GM12878 (cell line): ENCODE measurements at regions not wholly inside any gene's neighbourhood (a gene's known extent, or its start where the extent isn't known, plus 50 kb on each side); places are given as distances from the start of the nearest gene placed in this dataset.

Source experiments
- ATAC-seq: fragments of 200-7000 bp; cut with Tn5 transposase; 3 replicates; pipeline ENCODE4 v1.9.1; 2020; ENCODE audit warnings: mild to moderate bottlenecking, moderate library complexity
- BruUV-seq: library from RNA; stranded (reverse); fragments of 400-500 nt; replicated peaks from 2 replicates; lab custom pipeline; 2021; lab: Mats Ljungman, UMichigan
- CTCF ChIA-PET: fragments of 300-600 bp; sonication (Branson Sonifier 250); formaldehyde crosslinking; extraction: SDS; loops from one replicate; lab custom pipeline; 2021; ENCODE audit warnings: inconsistent platforms; lab: Yijun Ruan, JAX
- POLR2A ChIA-PET: fragments of 350-600 bp; formaldehyde crosslinking; extraction: SDS; loops from one replicate; lab custom pipeline; 2021; ENCODE audit warnings: inconsistent platforms; lab: Charles Lee
- RAD21 ChIA-PET: fragments of 300-600 bp; sonication (Branson Sonifier 250); formaldehyde crosslinking; loops from one replicate; lab custom pipeline; 2023; ENCODE audit warnings: antibody characterized with exemption; ENCODE audit not compliant: unreplicated experiment; lab: Charles Lee
- SMC1A ChIA-PET: fragments of 300-600 bp; sonication (Branson Sonifier 250); formaldehyde crosslinking; loops from one replicate; lab custom pipeline; 2023; ENCODE audit not compliant: unreplicated experiment, uncharacterized antibody; lab: Charles Lee
- DNase-seq: peaks from one replicate; pipeline ENCODE4 v3.0.0-alpha.2; 2011; ENCODE audit warnings: low read depth, low spot score
- FAIRE-seq: peaks from 3 replicates; lab custom pipeline; 2011; peaks lifted over from hg19 to GRCh38; lab: Jason Lieb, UNC
- H2AFZ ChIP-seq: 2 replicates; pipeline ENCODE4 v1.6.0; 2011; ENCODE audit warnings: low read depth, low read length, control low read depth; ENCODE audit not compliant: control insufficient read depth
- H3K27ac ChIP-seq: 2 replicates; pipeline ENCODE4 v1.5.1; 2011; ENCODE audit warnings: control low read depth; ENCODE audit not compliant: control insufficient read depth, insufficient read depth
- H3K27me3 ChIP-seq, 2 experiments: replicated peaks in 1 of 2; 2 replicates each; pipeline versions ENCODE4 v1.6.0 to v1.6.1; 2011; ENCODE audit warnings: low read length in 1 of 2; ENCODE audit not compliant: control insufficient read depth in 2 of 2, insufficient read depth in 2 of 2
- H3K36me3 ChIP-seq, 2 experiments: 2 replicates each; pipeline ENCODE4 v1.5.1; 2011; ENCODE audit warnings: low read length in 1 of 2; ENCODE audit not compliant: control insufficient read depth in 2 of 2, insufficient read depth in 2 of 2
- H3K4me1 ChIP-seq: 2 replicates; pipeline ENCODE4 v1.6.1; 2011; ENCODE audit warnings: mild to moderate bottlenecking, low read length, moderate library complexity, mixed read lengths; ENCODE audit not compliant: control insufficient read depth, insufficient read depth
- H3K4me2 ChIP-seq: 2 replicates; pipeline ENCODE4 v1.6.0; 2011; ENCODE audit warnings: control low read depth; ENCODE audit not compliant: control insufficient read depth, insufficient read depth
- H3K4me3 ChIP-seq: fragments of 200-600 bp; sonication (generic); 2 replicates; pipeline ENCODE4 v1.5.1; 2016
- H3K79me2 ChIP-seq: 2 replicates; pipeline ENCODE4 v1.6.0; 2011; ENCODE audit warnings: low read length; ENCODE audit not compliant: control insufficient read depth, insufficient read depth
- H3K9ac ChIP-seq: 2 replicates; pipeline ENCODE4 v1.8.0; 2011; ENCODE audit warnings: low read length, control low read depth, mixed read lengths; ENCODE audit not compliant: control insufficient read depth, insufficient read depth
- H3K9me3 ChIP-seq: replicated peaks from 3 replicates; pipeline ENCODE4 v1.5.1; 2011; ENCODE audit warnings: mild to moderate bottlenecking, low read length; ENCODE audit not compliant: control insufficient read depth, insufficient read depth
- H4K20me1 ChIP-seq: 2 replicates; pipeline ENCODE4 v1.6.0; 2011; ENCODE audit not compliant: control insufficient read depth, insufficient read depth
- BCL11A ChIP-seq: IDR thresholded peaks from 2 replicates; pipeline ENCODE4 v1.6.1; 2011; ENCODE audit warnings: low read depth, low read length
- FOXK2 ChIP-seq: fragments of 450-650 bp; IDR thresholded peaks from 2 replicates; pipeline ENCODE4 v1.6.1; 2017; ENCODE audit warnings: mild to moderate bottlenecking, moderate library complexity
- HDGF ChIP-seq: fragments of 450-650 bp; IDR thresholded peaks from 2 replicates; pipeline ENCODE4 v1.6.1; 2016; ENCODE audit warnings: antibody characterized with exemption
- JUND ChIP-seq: IDR thresholded peaks from 2 replicates; pipeline ENCODE4 v1.6.1; 2012; ENCODE audit warnings: low read depth, mild to moderate bottlenecking, low read length, improper control_type of control experiment, moderate library complexity
- KAT2A ChIP-seq: conservative IDR thresholded peaks from 2 replicates; pipeline ENCODE4 v1.6.1; 2011; ENCODE audit warnings: low read depth, low read length; ENCODE audit not compliant: control insufficient read depth
- MEF2A ChIP-seq: IDR thresholded peaks from 2 replicates; pipeline ENCODE4 v1.6.1; 2011; ENCODE audit warnings: low read depth, mild to moderate bottlenecking, low read length, moderate library complexity; ENCODE audit not compliant: insufficient read depth
- NR2C1 ChIP-seq: fragments of 450-650 bp; IDR thresholded peaks from 2 replicates; pipeline ENCODE4 v1.6.1; 2017; ENCODE audit warnings: antibody characterized with exemption, mild to moderate bottlenecking, moderate library complexity
- POU2F2 ChIP-seq: IDR thresholded peaks from 3 replicates; pipeline ENCODE4 v1.6.1; 2011; ENCODE audit warnings: low read depth, mild to moderate bottlenecking, low read length, borderline replicate concordance
- RELB ChIP-seq: fragments of 450-650 bp; IDR thresholded peaks from 2 replicates; pipeline ENCODE4 v1.6.1; 2017; ENCODE audit warnings: low read depth, mild to moderate bottlenecking, moderate library complexity
- SRF ChIP-seq, 2 experiments: IDR thresholded peaks; 2 replicates each; pipeline ENCODE4 v1.6.1; 2011; ENCODE audit warnings: low read depth in 2 of 2, low read length in 2 of 2, mild to moderate bottlenecking in 1 of 2, moderate library complexity in 1 of 2
- TBL1XR1 ChIP-seq: IDR thresholded peaks from 2 replicates; pipeline ENCODE4 v1.6.1; 2012; ENCODE audit warnings: low read depth, low read length, improper control_type of control experiment
- ZNF217 ChIP-seq: fragments of 450-650 bp; IDR thresholded peaks from 2 replicates; pipeline ENCODE4 v1.6.1; 2017; ENCODE audit warnings: antibody characterized with exemption, mild to moderate bottlenecking
- ZNF24 ChIP-seq: fragments of 450-650 bp; IDR thresholded peaks from 2 replicates; pipeline ENCODE4 v1.6.1; 2017; ENCODE audit warnings: antibody characterized with exemption, mild to moderate bottlenecking
- WGBS: methylation state at CpG from one replicate; pipeline ENCODE4 v1.1.6; 2016; ENCODE audit warnings: low lambda C conversion rate; ENCODE audit not compliant: insufficient replicate concordance, insufficient coverage; ENCODE audit errors: missing lambda C conversion rate; 5-methylcytosine and 5-hydroxymethylcytosine counted together
- in situ Hi-C: fragments of 300-500 bp; cut with MboI; formaldehyde crosslinking; loops from 9 replicates; pipeline ENCODE4 v1.14.3; 2018; ENCODE audit warnings: mixed read lengths
- intact Hi-C: fragments of 100-400 bp; cut with micrococcal nuclease; formaldehyde crosslinking; loops from one replicate; pipeline ENCODE4 v1.14.2; 2022; ENCODE audit not compliant: unreplicated experiment
- TF ChIP-seq, protein P1 (sequence below): fragments of 450-650 bp; IDR thresholded peaks from 2 replicates; pipeline ENCODE4 v1.6.1; 2016; ENCODE audit warnings: mild to moderate bottlenecking, moderate library complexity, borderline replicate concordance

- Histone ChIP-seq H3K27me3 (no peaks in the 10 kb centered on the region), H4K20me1 (no peaks in the 10 kb centered on the region), H2AFZ (no peak overlapping the region), H3K9me3 (no peaks in the 10 kb centered on the region), H3K27ac (no peak overlapping the region), H3K4me2 (no peak overlapping the region), H3K79me2 (no peaks in the 10 kb centered on the region), H3K9ac (no peak overlapping the region), H3K4me3 (no peak overlapping the region), H3K36me3 (no peaks in the 10 kb centered on the region), H3K4me1 (no peaks in the 10 kb centered on the region)
- no TSS peak for BruUV-seq
- ChIA-PET CTCF (no interaction called here), POLR2A (no interaction called here), RAD21 (no interaction called here), SMC1A (no interaction called here)
- WGBS: 13% methylated on average over 8 of the region's 8 CpGs
- TF ChIP-seq FOXK2 (no peak), RELB (no peak), HDGF (no peak), MEF2A (no peak), KAT2A (no peak), SRF (IDR thresholded peaks at IDR 0.05; ENCODE audit: low read depth in 2 of 2, low read length in 2 of 2) (no peak), JUND (no peak), TBL1XR1 (no peak), NR2C1 (no peak), ZNF217 (no peak), ZNF24 (no peak), BCL11A (no peak), POU2F2 (no peak)
- TF ChIP-seq, protein P1, sequence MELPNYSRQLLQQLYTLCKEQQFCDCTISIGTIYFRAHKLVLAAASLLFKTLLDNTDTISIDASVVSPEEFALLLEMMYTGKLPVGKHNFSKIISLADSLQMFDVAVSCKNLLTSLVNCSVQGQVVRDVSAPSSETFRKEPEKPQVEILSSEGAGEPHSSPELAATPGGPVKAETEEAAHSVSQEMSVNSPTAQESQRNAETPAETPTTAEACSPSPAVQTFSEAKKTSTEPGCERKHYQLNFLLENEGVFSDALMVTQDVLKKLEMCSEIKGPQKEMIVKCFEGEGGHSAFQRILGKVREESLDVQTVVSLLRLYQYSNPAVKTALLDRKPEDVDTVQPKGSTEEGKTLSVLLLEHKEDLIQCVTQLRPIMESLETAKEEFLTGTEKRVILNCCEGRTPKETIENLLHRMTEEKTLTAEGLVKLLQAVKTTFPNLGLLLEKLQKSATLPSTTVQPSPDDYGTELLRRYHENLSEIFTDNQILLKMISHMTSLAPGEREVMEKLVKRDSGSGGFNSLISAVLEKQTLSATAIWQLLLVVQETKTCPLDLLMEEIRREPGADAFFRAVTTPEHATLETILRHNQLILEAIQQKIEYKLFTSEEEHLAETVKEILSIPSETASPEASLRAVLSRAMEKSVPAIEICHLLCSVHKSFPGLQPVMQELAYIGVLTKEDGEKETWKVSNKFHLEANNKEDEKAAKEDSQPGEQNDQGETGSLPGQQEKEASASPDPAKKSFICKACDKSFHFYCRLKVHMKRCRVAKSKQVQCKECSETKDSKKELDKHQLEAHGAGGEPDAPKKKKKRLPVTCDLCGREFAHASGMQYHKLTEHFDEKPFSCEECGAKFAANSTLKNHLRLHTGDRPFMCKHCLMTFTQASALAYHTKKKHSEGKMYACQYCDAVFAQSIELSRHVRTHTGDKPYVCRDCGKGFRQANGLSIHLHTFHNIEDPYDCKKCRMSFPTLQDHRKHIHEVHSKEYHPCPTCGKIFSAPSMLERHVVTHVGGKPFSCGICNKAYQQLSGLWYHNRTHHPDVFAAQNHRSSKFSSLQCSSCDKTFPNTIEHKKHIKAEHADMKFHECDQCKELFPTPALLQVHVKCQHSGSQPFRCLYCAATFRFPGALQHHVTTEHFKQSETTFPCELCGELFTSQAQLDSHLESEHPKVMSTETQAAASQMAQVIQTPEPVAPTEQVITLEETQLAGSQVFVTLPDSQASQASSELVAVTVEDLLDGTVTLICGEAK: no peak
- in situ Hi-C loops: no loop called here
- FAIRE-seq: no peak
- DNase-seq: no peak
- ATAC-seq: no peak
- intact Hi-C loops: no loop called here
Measured at GRCh38 chr10:128710798-128711183, 584.6 kb upstream of the MKI67 start.
